ENCODE measurements at regions not wholly inside any gene's neighbourhood (a gene's known extent, or its start where the extent isn't known, plus 50 kb on each side); places are given as distances from the start of the nearest gene placed in this dataset.
"Not testable (repeated sequence)": the region's sequence is repeated elsewhere in the genome, so short reads cannot be mapped to it uniquely, and the experiment has no call there.

DNA sequence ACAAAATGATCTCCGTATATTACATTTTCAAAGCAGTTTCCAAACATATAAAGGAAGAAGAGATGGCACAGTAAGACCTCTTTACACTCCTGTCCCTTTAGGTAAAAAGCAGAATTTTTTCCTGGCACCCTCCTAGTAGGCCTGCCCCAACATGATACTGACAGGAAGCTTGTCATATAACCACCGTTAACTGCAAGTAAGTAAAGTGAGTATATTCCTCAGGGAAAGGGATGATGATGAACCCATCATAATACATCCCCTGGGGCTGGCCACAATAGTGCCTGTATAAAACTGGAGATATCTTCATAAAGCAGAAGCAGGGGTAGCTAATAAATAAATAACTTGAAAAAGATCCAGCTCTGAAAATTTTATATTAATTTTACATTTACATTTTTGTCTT, 893.0 kb downstream of the DIPK2A start:
- no peak for DNase-seq

GRCh38 chr3:144865948-144866347, 894.3 kb downstream of the DIPK2A start:
- no peak for DNase-seq

- no peak for DNase-seq
Measured at GRCh38 chr3:144866476-144866875, 894.9 kb downstream of the DIPK2A start.

DNA sequence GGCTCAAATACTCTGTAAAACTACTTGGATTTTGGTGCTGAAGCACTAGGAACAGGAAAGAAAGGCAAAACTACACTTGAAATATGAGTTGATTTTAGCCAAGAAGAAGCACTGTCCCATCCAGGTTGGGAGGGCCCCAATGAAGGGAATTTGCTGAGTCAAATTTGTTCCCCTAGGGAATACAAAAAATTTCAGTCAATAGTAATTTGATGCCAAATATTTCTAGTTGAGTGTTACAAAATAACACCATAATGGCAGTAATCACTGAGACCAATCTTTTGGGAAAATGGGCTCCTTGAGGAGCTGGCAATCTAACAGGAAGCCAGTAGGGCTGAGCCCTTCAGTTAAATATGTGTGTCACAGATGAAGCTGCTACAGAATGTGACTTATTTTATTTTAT, 896.9 kb downstream of the DIPK2A start:
- DNase-seq = no peak

DNA sequence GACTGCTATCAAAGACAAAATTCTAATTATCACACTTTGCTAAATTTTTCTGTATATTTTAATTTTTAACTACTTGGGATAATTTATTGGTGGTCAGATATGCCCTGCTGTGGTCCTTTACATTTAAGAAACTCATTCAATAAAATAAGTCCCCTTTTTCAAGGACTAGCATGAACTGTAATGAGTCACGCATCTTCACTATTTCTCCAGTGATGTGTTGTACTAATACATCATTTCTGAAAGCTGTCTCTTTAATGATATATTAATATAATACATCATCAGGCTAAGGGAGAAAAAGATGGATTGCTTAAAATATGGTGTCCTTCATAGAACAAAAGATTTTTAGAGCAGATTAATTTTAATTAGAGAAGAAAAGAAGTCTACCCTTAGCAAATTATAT, 901.4 kb downstream of the DIPK2A start:
- DNase-seq = no peak

DNA sequence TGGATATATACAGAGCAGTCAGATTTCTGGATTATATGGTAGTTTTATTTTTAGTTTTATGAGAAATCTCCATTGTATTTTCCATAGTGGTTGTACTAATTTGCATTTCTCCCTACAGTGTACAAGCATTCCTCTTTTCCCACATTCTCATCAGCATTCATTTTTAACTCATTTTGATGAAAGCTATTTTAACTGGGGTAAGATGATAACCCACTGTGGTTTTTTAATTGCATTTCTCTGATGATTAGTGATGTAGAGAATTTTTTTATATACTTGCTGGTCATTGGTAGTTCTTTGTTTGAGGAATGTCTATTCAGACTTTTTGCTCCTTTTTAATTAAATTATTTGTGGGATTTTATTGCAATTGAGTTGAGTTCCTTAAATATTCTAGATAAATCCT, 903.6 kb downstream of the DIPK2A start:
- no peak for DNase-seq

DNA sequence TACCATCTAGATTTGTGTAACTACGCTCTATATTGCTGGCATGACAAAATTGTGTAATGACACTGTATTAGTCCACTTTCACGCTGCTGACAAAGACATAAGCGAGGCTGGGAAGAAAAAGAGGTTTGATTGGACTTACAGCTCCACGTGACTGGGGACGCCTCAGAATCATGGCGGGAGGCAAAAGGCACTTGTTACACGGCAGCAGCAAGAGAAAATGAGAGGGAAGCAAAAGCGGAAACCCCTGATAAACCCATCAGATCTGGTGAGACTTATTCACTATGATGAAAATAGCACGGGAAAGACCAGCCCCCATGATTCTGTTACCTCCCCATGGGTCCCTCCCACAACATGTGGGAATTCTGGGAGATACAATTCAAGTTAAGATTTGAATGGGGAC, 905.7 kb downstream of the DIPK2A start:
- no peak for DNase-seq

DNA sequence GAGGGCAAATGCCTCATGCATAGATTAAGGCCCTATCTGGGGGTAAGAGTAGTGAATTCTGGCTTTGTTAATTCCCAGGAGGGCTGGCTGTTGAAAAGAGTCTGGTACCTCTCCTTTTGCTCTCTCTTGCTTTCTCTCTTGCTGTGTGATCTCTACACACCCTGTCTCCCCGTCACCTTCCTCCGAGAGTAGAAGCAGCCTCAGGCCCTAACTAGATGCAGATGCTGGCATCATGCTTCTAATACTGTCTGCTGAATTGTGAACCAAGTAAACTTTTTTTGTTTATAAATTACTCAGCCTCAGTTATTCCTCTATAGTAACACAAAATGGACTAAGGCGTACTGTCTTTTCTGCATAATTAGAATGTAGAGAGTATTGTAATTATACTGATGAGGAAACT, 908.1 kb downstream of the DIPK2A start:
- no peak for DNase-seq

- DNase-seq = no peak
Measured at GRCh38 chr3:144893980-144894379, 922.4 kb downstream of the DIPK2A start.

GRCh38 chr3:144894576-144894975, 923.0 kb downstream of the DIPK2A start:
- no peak for DNase-seq

GRCh38 chr3:144900366-144900765, 928.7 kb downstream of the DIPK2A start:
- DNase-seq = no peak

DNA sequence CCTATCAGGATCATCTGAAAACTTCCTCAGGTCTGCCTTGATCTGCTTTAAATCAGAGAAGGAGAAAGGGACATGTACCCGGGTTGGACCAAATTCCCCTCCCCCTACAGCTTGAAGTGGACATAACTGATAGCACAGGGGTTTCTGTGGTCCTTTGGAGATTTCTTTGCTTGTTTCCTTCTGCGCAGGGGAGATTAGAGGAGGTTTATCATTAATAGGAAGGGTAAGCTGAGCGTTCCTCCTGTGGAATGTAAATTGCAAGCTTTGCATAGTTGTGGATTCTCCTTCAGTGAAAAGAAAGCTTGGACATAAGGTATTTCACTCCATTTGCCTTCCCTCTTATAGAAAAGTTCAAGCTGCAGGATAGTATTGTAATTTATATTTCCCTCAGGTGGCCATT, 936.0 kb downstream of the DIPK2A start:
- not testable (repeated sequence) for DNase-seq

DNA sequence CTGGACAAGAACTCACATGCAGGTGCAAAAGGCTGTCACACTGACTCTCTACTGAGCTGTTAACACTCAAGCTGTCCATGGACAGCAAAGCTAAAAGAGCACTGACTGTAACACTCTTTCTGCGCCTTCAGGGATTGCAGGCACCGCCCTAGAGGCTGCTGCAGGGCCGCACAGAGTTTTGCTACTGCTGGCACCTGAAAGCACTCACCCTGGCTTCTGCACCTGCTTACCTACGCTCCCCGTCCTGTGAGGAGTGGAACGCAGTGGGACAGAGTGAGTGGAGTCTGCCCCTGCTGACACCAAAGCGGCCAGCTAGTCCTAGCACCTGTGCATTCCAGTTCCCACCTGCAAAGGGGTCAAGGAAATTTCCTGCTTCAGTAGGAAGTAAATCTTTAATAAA, 941.3 kb downstream of the DIPK2A start:
- no peak for DNase-seq

DNA sequence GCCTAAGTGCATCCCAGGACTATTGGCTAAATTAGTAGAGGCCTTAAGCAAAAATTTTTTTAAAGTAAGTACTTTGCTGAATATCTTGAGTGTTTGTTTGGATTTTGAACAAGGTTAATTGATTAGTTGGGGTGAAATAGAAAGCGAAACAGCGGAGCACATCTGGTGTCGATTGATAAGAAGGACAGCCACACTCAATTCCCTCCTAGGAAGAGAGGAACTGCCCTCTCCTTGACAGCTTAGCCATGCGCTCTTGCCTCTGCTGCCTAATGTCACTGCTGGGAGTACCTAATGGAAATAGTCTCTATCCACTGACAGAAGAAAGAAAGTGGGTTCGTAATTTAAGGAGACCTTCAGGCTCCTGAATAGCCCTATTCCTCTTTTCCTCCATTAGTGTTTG, 943.6 kb downstream of the DIPK2A start:
- no peak for DNase-seq

DNA sequence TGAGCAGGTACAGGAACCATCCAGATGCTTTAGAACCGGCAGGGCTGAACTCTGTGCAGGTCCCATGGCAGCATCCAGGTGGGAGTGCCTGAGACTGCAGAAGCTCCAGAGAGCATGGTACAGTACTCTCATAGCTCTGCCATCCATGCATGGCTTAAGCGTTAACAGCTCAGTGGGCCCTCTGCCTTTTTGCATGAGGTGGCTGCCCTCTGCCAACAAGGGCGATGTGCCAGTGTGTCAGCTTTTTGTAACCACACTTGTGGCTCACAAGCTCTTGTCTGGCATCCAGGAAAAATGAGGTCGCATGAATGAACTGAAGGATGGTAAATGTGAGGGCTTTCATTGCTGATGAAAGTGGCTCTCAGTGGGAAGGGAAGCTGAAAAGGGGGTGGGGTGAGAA, 950.1 kb downstream of the DIPK2A start:
- no peak for DNase-seq

DNA sequence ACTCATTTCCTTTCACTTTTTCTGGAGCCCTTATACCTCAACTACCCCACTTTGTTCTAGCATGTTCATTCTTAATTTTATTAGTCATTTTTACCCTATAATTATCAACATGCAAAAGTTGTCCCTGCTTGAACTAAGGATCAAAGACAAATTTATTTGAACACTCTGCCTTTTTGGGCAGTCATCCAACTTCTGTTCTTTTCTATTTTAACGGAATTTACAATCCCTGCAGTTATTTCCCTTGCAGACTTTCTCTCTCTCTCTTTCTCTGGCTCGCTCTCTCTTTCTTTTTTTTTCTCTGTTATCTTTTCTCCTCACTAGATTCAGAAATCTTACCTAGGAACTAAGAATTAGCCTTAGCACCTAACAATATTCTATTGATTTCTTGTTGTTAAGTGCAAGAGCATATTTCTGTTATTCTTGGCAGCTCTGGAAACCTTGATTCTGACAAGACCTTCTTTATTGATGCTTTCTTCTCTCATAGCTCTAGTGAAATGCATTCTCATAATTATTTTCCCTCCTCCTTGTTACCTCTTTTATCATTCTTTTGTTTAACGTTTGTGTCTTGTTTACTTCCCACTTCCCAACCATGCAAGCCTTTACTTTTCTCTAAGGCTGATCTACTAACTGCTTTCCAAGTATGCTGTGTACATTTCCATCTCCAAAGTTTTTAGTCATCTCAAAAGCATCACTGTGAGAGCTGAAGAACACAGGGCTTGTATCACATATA, 951.6 kb downstream of the DIPK2A start:
- no peak for DNase-seq

- DNase-seq = no peak
Measured at GRCh38 chr3:144930431-144930830, 958.8 kb downstream of the DIPK2A start.

- no peak for DNase-seq
Measured at GRCh38 chr3:144931590-144931989, 960.0 kb downstream of the DIPK2A start.

DNA sequence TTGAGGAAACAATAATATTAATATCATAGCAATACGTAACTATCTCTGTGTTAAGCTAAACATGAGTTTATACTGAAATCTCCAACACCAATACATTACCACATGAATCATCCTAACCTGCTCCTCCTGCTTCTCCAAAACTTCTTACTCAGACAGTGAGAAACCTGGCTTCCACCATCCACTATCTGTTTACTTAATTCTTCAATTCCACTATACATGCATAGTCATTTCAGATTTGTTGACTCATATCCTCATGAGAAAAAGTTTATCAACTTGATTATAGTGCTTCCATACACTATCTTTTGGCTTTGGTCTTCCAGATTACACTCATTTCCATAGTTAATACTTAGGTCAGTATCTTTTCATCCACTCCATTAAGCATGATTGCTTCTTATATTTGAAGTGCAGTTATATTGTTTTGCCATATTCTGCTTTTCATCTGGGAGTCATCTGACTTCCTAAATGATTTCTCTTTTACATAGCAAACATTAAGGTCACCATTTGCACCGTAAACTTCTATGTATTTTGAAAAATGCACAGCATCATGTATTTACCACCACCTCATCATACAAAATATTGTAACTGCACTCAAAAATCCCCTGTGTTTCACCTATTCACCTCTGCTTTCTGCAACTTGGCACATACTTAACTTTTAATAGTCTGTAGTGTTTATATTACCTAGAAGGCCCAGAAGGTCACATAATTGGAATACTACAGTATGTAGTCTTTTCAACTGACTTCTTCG, 970.6 kb downstream of the DIPK2A start:
- DNase-seq = no peak

DNA sequence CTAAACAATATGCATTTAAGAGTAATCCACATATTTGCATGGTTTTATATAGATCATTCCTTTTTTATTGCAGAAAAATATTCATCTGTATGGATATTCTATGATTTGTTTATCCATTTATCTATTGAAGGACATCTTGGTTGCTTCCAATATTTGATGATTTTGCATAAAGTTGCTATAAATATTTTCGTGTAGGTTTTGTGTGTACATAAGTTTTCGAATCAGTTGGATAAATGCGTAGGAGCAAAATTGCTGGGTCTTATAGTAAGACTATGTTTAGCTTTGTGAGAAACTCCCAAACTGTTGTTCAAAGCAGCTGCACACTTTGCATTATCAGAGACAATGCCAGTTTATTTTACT, 971.2 kb downstream of the DIPK2A start:
- no peak for DNase-seq

- no peak for DNase-seq
Measured at GRCh38 chr3:144947895-144948294, 976.3 kb downstream of the DIPK2A start.

GRCh38 chr3:144948711-144949110, 977.1 kb downstream of the DIPK2A start:
- no peak for DNase-seq

DNA sequence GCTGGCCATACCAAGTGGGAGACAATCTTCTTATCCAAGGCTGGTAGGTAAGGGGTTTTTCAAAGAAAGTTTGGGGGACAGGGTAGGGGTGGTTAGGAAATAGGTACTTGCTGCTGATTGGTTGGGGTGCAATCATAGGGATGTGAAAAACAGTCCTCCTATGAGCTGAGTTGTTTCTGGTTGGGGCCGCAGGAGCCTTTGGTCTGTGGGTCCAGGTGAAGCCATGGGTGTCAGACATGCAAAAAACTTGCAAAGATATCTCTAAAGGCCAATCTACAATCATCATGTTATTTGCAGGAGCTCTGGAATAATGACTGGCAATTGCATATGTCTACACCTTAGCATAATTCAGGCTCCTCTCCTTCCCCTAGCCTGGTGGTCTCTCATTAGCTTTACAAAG, 982.3 kb downstream of the DIPK2A start:
- DNase-seq = no peak

- DNase-seq = no peak
Measured at GRCh38 chr3:144957398-144958101, 985.9 kb downstream of the DIPK2A start.

All from CD4-positive, alpha-beta T cell treated with Interleukin-15 for 1 hour (primary cell).